SW 1271 (cell line): ENCODE measurements at regions not wholly inside any gene's neighbourhood (a gene's known extent, or its start where the extent isn't known, plus 50 kb on each side); places are given as distances from the start of the nearest gene placed in this dataset.
"Not testable (repeated sequence)": the region's sequence is repeated elsewhere in the genome, so short reads cannot be mapped to it uniquely, and the experiment has no call there.

ENCODE experiments used
- DNase-seq, 2 experiments: peaks; one replicate each; lab custom pipeline; 2025; lab: John Stamatoyannopoulos, UW

DNA sequence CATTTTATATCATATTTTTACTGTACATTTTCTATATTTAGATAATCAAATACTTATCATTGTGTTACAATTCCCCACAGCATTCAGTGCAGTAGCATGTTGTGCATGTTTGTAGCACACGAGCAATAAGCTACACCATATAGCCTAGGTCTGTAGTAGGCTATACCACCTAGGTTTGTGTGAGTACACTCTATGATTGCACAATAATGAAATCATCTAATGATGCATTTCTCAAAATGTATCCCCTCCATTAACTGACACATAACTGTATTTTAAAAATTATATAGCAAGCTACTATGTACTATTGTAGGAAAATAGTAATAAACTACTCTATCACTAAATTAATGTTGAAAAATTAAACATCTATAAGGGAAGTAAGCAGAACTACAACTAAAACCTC lies 518.4 kb upstream of the PABPC4L start:
- DNase-seq, result no peak

DNA sequence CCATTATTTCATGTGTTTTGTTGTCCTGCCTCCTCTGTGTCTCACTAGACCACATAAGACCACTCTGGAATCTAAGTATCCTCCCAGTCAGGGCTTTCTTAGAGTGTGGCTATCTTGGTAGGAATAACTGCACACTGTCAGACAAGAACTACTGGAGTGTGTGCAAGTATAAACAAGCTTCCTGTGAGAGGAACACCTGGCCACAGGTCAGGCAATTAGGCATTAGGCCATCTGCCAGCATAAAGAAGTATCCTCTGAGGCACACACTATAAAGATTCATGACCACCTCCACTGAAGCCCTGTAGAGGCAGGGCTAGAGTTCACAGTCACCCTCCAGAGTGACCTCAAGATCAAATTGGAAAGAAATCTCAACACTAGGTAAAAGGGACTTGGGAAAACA lies 507.0 kb upstream of the PABPC4L start:
- no peak for DNase-seq

DNA sequence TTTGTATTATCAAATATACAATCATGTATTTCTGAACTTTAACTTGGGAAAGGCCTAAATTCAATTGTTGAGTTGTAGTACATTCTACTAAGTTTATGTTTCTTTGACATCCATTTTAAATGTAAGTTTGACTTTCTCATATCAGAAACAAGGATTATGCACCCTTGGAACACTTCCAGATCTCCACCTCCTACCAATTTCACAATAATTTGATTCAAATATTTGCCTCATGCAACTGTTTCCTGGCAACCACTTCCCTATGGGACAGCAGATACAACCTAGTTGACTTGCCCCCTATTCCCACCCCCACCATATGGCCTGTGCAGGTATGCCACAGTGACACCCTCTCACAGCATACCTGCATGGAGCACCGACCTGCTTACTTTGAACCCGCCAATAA lies 506.4 kb upstream of the PABPC4L start:
- DNase-seq, result no peak

DNA sequence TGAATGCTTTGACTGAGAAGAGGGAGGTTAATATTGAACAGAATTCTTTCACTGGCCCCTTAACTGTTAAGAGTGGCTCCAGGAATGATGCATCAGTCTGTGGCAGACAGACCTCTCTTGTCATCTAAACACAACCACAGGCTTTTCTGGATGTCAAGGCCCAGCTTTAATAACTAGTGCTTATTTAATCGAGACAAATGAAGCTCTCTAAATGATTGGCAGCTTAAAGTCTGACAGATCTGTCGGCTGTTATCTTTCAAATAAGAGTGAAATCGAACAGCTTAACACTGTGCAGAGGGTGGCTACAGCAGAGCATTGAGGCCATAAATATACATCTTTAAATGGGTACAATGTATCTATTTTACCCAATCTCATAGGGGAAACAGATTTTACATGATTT lies 500.8 kb upstream of the PABPC4L start:
- DNase-seq, result no peak

DNA sequence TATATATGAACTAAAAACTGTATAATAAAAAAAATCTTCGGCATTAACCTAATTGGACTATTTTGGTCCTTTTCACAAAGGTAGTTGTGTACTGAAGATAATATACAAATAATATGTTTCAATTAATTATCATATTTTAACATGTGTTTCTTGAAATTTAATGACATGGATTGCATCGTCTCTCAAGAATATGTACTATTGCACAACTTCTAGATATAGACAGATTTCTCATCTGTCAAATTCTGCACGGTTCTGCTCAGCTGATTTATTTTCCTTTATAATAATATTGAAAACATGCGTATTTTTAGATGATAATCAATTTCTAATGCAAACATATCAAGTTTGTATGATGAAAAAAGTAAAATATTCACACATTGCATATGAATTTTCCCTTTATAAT lies 498.7 kb upstream of the PABPC4L start:
- no peak for DNase-seq

DNA sequence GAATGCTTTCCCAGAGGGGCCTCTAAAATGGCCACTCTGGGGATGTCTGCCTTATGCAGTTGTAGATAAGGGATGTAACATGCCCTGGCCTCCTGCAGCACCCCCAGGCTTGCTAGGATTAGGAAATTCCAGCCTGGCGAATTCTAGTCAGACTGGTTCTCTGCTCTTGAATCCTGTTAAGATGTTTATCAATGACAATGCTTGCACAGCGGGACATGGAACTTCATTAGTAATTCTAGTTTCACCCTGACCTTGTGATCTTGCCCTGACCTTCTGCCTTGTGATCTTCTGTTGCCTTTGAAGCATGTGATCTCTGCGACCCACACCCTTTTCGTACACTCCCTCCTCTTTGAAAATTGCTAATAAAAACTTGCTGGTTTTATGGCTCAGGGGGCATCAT lies 497.2 kb upstream of the PABPC4L start:
- DNase-seq, result not testable (repeated sequence)

DNA sequence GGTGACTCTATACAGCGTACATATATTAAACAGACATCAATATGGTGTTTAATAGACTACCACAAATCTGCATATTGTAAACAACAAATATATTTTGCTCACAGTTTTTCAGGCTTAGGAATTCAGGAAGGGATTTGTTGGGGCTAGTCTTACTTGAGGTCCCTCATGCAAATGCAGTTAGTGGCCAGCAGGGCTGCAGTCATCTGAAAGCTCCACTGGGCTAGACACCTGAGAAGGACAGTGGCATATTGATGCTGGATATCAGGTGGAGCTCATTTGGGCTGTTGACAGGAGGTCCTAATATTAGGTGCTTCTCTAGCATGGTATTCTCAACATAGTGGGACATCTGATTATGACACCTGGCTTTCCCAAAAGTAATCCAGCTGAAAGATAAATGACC lies 493.8 kb upstream of the PABPC4L start:
- DNase-seq, result no peak

DNA sequence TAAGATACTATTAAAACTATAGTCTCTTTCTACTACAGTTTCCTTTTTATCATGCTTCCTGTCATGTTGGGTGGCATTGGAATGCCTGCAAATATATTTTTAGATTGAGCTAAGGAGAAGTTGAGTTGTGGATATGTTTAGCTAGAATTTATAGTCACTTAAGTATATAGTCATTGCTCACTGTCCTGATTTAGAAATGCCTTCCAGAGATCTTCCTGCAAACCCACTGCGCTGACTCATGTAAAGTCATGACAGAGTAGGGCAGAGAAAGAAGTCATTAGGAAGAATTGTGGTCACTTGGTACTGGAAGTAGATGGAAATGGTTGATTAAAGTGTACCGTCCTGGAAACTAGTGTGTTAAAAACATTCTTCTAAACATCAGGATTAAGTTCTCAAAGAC lies 490.3 kb upstream of the PABPC4L start:
- DNase-seq, result no peak

DNA sequence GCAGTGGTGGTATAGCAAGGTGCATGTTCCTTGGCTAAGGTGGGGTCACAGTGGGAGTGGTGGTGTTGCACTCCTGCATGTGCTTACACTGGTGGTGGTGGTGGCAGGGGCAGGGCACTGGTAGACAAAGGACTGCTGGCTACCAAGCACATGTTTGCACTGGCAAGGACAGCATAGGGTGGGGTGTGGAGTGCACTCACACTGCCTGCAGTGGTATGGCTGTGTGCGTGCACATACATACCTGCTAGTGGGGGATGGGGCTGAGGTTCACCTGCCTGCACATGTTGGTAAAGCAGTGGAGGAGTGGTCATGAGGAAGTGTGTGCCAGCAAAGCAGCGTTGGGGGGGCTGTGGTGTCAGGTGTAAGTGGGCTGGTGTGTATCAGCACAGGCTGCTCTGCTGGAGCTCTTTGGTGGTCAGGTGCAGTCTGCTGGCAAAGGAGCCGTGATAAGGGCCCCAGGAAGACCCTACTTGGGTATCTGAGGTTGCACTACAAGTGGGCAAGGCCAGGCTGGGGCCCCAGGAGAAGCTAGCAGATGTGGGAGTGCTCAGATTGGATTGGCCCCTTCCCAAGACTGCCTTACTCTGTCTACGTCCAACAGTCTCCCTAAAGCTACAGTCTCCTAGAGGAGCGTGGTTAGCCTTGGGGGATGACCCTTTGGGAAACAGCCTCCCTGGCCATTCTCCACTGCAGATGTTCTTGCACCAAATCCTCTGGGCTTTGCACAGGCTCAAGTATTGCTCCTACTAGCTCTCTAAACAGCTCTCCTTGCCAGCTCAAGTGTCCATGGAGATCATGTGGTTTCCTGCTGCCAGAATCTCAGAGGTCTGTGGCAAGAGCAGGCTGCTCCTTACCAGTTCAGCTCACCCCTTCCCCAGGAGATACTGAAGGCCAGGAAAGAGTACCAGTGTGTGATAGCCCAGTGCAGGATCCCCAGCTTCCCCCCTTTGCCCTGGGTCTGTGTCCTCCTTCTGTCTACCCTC lies 486.3 kb upstream of the PABPC4L start:
- no peak for DNase-seq

DNA sequence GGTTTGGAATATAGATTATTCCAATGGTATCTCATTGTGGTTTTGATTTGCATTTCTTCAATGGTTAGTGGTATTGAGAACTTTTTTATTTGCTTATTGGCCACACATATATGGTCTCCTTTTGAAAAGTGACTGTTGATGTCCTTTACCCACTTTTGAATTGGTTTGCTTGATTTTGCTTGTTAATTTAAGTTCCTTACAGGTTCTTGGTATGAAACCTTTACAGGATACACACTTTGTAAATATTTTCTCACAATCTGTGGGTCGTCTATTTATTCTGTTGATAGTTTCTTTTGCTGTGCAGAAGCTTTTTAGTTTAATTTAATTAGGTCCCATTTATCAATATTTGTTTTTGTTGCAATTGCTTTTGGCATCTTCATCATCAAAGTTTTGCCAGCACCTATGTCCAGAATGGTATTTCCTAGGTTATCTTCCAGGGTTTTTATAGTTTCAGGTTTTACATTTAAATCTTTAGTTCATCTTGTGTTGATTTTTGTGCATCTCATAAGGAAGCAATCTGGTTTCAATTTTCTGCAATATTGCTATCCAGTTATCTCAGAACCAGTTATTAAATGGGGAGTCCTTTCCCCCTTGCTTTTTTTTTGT lies 475.7 kb upstream of the PABPC4L start:
- DNase-seq, result no peak

DNA sequence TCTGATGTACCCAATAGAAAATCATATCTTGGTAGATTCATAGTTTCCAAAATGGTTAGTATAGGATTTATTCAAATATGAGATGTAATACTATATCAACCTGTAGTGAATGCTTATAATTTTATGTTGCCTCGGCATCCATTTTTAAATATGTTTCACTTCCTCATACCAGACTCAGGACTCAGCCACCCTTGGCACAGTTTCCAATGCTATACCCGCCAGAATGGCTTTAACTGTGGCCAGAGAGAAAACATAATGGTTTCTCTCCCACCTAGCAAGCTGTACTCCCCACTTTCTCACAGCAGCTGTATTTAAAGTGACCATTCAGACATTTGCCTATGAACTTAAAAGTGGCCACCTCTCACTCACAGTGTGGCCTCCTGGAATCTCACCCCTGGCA lies 466.6 kb upstream of the PABPC4L start:
- no peak for DNase-seq

DNA sequence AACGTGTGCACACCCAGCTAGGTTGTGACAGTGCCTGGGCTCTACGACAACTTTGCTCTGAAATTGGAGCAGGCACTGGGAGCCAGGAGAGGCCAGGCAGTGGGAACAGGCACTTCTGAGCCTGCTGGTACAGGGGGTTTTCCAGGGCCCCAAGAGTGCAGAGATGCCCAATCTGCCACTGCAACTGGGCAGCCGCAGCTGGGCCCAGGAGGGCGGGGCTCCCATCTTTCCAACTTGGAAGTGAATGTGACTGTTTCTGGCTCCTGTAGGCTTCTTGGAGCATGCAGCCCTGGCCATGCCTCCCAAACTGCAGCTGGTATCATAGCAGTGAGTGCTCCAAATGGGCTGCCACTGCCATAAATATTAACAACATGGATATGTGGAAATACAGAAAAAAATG lies 465.1 kb upstream of the PABPC4L start:
- DNase-seq, result no peak

DNA sequence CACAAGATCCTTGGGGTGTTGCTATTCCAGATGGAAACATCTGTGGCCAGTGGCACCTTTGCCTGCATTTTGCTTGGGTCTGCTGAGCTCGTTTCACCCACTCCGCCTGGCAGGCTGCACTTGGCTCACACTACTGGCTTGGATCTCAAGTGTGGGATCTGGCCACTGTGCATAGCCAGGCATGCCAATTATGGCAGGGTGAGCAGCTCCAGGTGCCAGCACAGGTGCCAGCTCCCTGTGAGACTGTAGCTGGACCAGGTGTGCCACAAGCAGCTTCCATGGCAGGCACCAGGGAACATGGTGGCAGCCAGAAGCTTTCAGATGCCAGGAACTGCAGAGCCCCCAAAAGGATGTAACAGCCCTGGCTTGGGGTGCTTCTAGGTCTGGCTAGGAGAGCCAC lies 463.8 kb upstream of the PABPC4L start:
- DNase-seq, result no peak

DNA sequence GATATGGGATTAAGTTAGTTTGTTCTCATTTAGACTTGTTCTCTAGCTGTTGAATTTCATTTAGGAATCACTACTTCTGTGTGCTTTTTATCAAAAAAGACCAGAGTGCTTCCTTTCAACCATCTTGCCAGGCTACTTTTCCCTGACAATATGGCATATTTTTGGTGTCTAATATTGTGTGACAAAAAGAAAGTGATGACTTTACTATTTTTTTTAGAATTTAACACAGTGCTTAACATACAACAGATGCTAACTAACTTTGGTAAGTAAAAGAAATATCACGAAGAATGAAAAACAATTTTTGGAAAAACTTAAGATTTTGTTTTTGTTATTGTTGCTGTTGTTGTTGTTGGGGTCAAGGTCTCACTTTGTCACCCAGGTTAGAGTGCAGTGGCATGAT lies 462.2 kb upstream of the PABPC4L start:
- DNase-seq, result no peak

DNA sequence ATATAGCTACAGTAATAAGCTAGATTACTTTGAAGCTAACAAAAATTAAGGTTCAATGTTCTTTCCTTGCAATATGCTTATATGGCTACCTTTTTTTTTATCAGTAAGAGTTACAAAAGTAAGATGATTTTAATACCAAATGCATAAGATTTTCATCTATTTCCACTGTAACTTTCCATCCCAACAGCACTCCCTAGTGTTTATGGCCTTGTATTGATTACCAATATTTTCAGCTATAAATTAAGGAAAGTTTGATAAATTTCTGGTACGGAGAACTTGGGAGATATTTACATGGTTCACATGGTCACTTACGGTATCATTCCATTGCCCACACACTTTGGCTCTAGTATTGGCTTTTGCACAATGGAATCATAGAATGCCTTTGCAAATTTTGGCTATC lies 448.9 kb upstream of the PABPC4L start:
- no peak for DNase-seq

DNA sequence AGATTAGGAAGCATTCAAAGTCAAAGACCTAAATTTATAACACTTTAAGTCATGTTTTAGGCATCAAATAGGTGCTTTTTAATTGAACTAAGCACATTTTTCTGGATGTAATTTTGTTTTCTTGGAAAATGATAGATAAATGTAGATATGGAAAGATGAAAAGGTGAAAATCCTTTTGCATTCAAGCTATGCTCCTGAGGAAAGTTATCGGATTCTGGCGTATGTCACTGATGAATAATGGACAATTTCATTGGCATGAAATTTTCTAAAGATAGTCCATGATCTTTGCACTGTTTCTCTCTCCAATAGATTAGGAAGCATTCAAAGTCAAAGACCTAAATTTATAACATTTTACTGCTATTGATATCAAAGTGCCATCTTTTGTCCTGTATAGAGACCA lies 444.2 kb upstream of the PABPC4L start:
- DNase-seq, result no peak

DNA sequence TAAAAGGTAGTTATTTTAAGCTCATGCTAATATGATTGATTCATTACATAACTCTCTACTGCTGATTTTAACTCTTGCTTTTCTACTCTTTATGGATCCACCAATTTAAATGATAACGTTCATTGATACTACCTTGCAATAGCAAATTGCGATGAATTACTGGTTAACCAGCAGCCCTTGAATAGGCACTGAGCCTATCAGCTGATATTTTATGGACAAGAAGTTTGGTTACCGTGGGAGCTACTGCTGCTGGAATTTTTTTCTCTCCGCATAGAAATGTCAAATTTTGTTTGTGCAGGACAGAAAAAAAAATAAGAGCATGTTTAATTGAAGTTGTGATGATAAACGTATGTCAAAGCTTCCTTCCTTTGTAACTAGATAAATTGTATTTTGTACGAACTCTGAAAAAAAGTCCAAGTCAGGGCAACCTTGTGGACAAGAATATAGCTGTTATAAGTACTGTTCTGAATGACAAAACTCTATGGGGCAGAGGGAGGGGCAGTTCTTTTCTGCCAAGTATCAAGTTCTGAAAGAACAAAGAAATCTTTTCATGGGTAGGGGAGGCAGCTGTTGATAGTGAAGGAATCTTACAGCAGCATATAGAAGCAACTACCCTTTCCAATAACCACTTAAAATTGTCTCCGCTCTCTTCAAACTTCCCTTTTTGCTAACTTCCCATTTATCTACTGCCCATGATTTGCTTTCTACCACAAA lies 434.9 kb upstream of the PABPC4L start:
- no peak for DNase-seq

DNA sequence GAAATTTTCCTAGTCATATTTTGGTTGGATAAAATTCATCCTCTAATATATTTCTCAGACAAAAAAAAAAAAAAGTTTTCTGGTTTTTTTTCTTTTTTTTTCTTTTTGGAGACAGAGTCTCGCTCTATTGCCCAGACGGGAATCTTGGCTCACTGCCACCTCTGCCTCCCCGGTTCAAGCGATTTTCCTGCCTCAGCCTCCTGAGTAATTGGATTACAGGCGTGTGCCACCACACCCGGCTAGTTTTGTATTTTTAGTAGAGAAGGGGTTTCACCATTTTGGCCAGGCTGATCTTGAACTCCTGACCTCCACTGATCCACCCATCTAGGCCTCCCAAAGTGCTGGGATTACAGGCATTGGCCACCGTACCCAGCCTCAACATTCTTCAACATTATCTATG lies 432.7 kb upstream of the PABPC4L start:
- DNase-seq, result no peak

DNA sequence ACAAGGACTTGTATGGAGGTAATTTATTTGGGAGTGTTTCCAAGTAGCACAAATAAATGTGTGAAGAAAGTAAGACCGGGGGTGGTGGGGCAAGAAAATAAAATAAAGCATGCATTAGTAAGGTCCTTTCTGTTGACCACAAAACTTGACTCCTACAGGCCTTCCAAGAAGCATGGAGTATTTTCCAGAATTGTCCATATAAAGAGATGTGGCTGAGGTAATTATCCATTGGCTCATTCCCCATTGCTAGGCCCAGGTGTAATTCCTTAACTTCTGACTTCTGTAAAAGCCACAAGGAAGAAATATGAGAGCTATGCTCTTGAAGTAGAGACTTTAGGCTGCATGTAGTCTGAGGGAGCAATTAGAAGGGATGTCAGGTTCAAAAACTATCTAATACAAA lies 430.5 kb upstream of the PABPC4L start:
- DNase-seq, result no peak

DNA sequence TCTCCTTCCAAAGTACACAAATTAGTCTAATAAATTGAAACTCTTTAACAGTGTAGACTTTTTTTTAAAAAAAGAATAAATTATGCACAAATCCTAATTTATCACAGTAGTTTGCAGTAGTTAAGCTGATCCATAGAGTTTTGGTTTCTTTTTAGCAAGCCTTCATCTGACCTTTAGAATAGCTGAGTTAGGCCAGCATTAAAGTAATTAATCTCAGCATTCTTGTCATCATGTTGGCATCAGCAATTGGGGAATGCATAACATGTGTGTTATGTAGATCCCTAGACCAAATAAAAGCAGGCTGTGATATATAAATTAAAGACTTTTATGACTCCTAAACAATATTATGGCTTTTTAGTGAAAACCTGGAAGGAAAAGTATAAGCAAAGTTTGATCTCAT lies 426.5 kb upstream of the PABPC4L start:
- no peak for DNase-seq

DNA sequence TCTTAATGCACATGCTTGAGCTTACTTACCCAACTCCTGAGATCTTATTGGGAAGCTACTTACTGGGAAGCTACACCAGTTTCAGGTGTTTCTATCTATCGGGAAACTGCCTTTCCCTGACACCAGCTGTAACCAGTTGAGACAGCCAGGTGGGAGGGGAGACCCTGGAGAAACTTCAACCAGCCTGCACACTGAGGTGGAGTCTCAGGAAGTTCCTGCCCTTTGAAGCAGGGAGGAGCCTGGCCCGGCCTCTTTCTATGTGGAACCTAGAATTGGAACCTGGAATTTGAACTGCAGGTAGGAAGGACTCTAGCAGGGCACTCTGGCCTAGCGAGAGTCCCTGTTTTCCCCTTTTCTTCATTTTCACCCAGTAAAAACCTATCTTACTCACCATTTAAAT lies 425.8 kb upstream of the PABPC4L start:
- DNase-seq, result no peak

DNA sequence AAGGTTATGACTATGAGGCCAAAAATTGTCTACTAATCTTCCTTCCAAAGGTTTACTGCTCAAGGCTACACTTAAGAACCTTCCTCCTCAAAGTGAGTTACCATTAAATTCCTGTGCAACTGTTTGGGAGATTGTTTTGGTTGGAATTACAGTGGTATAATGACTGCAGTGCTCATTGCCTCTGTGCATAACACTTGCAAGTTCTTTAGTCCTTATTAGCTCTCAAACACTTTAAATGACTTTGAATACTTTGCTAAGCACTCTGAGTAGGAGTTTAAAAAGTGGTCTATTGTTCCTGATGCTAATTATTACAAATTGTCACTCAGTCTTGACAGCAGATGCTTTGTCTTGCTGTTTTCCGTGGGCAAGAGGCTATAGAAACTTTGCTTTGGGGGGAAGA lies 422.8 kb upstream of the PABPC4L start:
- no peak for DNase-seq
